Activated naive CD4-positive, alpha-beta T cell treated with anti-CD3 and anti-CD28 coated beads, Interleukin-2, amount 50 U/mL, for 24 hours (primary cell): ENCODE measurements at regions not wholly inside any gene's neighbourhood (a gene's known extent, or its start where the extent isn't known, plus 50 kb on each side); places are given as distances from the start of the nearest gene placed in this dataset.
A peak's percentile ranks its signal among the peaks of the same experiment; 100 is the strongest.

ENCODE experiments used
- H3K27ac Mint-ChIP-seq: one replicate; pipeline ENCODE4 v1.8.0; 2021; ENCODE audit warnings: mild to moderate bottlenecking, mixed read lengths
- H3K27me3 Mint-ChIP-seq: one replicate; pipeline ENCODE4 v1.8.0; 2021; ENCODE audit warnings: mixed read lengths
- H3K36me3 Mint-ChIP-seq: one replicate; pipeline ENCODE4 v1.8.0; 2021; ENCODE audit warnings: mixed read lengths
- H3K4me1 Mint-ChIP-seq: one replicate; pipeline ENCODE4 v1.8.0; 2021; ENCODE audit warnings: mixed read lengths
- H3K4me3 Mint-ChIP-seq: one replicate; pipeline ENCODE4 v1.8.0; 2021; ENCODE audit warnings: mild to moderate bottlenecking, mixed read lengths
- H3K9me3 Mint-ChIP-seq: one replicate; pipeline ENCODE4 v1.8.0; 2021; ENCODE audit warnings: mixed read lengths

DNA sequence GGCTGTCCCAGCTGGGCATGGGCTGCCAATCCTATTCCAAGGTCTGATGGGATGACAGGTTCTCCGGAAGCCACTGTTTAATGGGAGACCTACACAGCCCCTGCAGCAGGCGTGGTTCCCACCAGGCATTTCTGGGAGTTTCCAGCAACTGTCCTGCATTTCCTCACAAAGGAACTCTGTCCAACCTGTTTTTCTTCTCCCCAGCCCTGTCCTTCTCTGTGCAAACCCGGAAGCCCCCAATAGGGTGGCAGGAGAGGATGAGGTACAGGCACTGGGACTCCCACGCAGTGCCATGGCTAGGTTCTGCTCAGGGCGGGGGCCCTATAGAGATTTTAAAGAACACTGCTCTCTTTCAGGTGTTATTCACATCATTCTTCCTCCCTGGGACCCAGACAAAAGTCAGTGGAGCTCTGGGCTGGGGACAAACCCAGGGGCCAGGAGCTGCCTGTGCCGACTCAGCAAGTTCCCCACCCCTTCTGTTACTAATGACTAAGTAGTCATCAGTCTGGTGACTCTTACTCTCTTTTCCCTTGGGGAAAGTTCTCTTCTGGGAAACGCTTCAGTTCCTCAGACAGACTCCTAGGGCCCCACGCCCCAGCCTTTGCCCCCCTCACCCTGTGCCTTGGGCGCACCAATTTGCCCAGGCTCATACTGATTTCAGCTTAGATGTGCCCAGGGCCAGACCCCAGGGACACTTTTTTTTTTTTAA lies 97.7 kb downstream of the CD47 start:
- no peak overlapping the region for H3K4me3 Mint-ChIP-seq

DNA sequence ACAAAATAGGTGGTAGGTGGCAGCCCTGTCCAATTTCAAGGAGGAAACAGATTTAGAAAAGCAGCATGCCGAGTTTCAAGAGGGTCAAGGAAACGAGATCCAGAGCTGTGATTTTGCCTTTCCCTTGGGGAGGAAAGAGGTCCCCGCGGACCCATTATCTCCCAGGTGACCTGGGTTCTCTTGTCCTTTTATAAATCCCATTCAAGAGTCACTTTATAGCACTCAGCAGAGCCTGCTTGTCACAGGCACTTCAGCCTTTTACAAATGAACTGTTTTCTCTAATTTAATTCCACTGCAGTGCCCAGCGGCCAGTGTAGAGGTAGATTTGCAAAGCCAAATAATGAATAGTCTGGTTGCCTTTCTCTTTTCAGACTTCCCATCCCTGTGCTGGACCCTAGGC lies 99.9 kb downstream of the CD47 start:
- H3K27me3 Mint-ChIP-seq = no peaks in the 10 kb centered on the region
- H3K27ac Mint-ChIP-seq = no peak overlapping the region
- no peaks in the 10 kb centered on the region for H3K9me3 Mint-ChIP-seq
- H3K4me3 Mint-ChIP-seq = no peak overlapping the region
- H3K36me3 Mint-ChIP-seq = no peaks in the 10 kb centered on the region
- H3K4me1 Mint-ChIP-seq = peaks cover 20% of the 10 kb centered on the region

More for the DNA sequence above, 97.7 kb downstream of the CD47 start:
- Mint-ChIP-seq H3K27me3 (no peaks in the 10 kb centered on the region), H3K4me1 (peaks cover 9% of the 10 kb centered on the region), H3K36me3 (no peaks in the 10 kb centered on the region), H3K9me3 (no peaks in the 10 kb centered on the region), H3K27ac (no peak overlapping the region)

DNA sequence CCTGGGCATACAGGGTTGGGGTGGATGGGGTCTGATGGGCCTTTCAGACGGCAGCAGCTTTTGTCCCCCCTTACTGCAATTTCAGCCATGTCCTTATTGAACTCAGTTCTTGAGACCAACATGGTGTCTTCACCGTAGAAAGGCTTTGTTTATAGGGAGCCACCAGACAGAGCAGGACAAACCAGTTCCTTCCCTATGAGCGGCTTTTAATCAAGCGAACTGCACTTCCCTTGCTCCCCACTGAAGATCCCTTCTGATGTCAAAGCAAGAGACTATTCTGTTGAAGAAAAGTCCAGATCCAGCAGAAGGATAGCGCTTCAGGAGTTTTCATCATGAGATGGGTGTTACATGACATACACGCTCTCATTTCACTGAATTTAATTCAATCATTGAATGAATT lies 100.4 kb downstream of the CD47 start:
- H3K4me1 Mint-ChIP-seq = peaks cover 25% of the 10 kb centered on the region
- H3K4me3 Mint-ChIP-seq = no peak overlapping the region
- no peak overlapping the region for H3K27ac Mint-ChIP-seq
- H3K9me3 Mint-ChIP-seq = no peaks in the 10 kb centered on the region
- H3K27me3 Mint-ChIP-seq = no peaks in the 10 kb centered on the region
- no peaks in the 10 kb centered on the region for H3K36me3 Mint-ChIP-seq

DNA sequence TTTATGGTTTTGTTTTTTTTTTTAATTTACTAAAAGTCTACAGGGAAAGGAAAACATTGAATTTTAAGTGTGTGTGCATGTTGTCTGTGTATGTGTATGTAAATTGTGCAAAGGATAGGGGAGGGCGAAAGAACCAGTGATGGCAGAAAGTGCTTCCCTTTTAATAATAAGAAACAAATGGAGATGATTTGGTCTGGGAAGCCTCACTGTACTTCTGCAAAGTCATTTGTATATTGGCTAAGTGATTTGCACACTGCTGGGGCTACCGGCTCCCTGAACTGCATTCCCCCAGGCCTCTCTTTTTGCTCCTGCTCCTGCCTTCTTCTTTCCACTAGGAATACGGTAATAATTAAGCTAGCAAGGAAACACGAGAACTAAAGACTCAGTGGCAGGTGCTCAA lies 101.2 kb downstream of the CD47 start:
- no peaks in the 10 kb centered on the region for H3K9me3 Mint-ChIP-seq
- no peak overlapping the region for H3K4me3 Mint-ChIP-seq
- peaks cover 30% of the 10 kb centered on the region for H3K4me1 Mint-ChIP-seq
- H3K27me3 Mint-ChIP-seq = no peaks in the 10 kb centered on the region
- H3K36me3 Mint-ChIP-seq = no peaks in the 10 kb centered on the region
- H3K27ac Mint-ChIP-seq = no peak overlapping the region

DNA sequence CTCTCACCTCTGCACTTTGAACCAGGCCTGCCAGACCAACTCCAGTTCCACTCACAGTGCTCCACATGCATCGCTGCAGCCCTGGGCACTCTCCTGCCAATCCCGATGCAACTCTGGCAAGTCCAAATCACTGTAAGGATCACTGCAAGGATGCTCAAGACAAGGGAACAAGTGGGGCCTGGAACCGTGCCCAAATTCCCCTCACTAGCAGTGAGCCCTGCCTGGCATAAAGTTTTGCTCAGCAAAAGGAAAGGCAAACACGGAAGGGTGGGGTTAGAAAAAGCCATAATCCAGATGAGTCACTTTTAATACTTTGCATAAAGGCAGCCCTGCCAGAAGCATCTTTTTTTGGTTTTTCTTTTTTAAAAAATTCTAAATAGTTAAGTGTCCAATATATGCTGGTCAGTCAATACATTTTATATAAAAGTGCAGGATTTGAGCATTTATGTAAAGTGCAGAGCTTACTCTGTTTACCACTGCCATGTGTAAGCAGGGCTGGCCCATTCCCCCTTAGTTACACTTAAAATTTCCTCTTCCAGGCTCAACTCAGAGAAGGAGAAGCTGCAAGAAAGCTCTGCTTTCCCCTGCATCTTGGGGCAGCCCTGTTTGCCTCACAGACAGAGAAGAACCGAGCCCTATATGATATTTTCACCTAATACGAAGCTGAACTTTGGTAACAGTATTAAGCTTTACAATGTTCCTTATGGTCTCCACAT lies 102.2 kb downstream of the CD47 start:
- Mint-ChIP-seq H3K27me3 (no peaks in the 10 kb centered on the region), H3K36me3 (no peaks in the 10 kb centered on the region), H3K27ac (no peak overlapping the region), H3K4me3 (no peak overlapping the region), H3K9me3 (no peaks in the 10 kb centered on the region), H3K4me1 (peaks cover 25% of the 10 kb centered on the region)

DNA sequence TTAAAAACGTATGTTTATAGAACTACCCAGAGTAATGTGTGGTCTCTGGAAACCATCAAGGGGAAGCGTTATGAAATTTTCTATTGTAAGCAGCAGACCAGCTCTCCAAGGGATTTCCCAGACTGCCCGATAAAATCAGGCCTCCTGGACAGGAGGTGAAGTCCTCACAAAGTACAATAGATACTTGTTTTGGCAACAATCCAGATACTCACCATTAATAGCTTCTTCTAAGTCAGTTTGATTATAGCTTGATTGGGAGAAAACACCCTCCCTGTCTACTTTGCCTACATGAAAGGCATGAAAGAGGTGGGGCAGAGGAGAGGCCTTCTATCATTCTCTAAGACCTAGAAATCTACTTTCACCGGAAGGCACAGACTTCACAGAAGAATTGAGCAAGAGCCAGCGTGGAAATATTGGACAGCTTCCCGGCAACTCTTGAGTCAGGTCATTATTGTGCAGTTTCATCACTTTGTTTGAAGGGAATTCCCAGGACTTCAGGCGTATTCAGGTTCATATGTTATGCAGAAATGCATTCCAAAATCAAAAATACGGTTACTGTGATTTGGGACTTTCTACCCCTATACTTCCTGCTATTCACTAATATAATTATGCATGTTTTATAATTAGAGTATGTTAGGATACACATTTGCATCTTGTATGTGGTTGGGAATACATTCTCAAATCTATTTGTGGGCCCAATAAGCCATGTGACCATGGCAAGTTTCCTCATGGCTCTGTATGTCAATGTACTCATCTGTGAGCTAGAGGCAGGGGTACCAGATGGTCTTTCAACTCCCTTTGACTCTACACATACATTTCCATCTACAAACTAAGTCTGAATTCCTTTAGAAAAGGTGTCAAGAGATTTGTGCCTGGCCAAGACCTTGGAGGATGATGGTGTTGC lies 103.5 kb downstream of the CD47 start:
- H3K4me3 Mint-ChIP-seq = no peak overlapping the region
- no peaks in the 10 kb centered on the region for H3K27me3 Mint-ChIP-seq
- no peaks in the 10 kb centered on the region for H3K9me3 Mint-ChIP-seq
- no peaks in the 10 kb centered on the region for H3K36me3 Mint-ChIP-seq
- peaks cover 25% of the 10 kb centered on the region for H3K4me1 Mint-ChIP-seq
- no peak overlapping the region for H3K27ac Mint-ChIP-seq

DNA sequence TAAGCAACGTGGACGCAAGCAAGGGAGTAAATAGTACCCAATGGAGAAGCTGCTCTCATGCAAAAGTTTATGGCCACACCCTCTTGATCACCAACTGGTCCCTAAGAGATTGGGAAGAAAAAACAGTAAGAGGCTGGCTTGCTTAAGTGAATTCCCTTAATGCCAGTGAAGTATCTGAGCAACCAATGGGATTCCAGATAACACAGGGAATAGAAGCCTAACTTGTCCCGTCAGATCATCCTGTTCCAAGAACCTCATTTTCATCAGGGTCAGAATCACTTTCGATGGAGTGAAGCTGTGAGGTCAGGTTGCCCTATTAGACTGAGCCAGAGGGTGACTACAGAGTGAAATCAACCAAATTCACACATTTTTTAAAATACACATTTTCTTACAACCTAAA lies 104.3 kb downstream of the CD47 start:
- H3K27me3 Mint-ChIP-seq = no peaks in the 10 kb centered on the region
- H3K27ac Mint-ChIP-seq = no peak overlapping the region
- H3K9me3 Mint-ChIP-seq = no peaks in the 10 kb centered on the region
- no peak overlapping the region for H3K4me3 Mint-ChIP-seq
- peaks cover 30% of the 10 kb centered on the region for H3K4me1 Mint-ChIP-seq
- no peaks in the 10 kb centered on the region for H3K36me3 Mint-ChIP-seq

DNA sequence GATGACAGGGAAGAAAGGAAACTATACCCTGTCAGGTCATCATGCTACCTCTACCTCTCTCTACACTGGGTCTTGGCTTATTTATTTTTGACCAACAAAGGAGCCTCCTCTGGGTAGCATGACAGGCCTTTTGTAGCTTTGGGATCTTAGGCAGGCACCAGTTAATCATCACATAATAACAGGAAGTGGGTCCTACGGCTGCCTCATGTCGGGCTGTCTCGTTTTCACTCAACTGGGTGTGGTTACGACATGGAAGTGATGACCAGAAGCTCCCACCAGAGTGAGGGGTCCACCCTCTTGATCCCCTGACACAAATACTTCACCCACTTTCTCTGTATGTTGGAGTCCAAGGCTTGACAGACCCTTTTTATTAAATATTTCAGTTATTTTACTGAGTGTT lies 105.3 kb downstream of the CD47 start:
- Mint-ChIP-seq H3K36me3 (no peaks in the 10 kb centered on the region), H3K9me3 (no peaks in the 10 kb centered on the region), H3K4me3 (peak overlapping the region; percentile 34), H3K27ac (peak overlapping the region; percentile 57), H3K27me3 (no peaks in the 10 kb centered on the region), H3K4me1 (peaks cover 36% of the 10 kb centered on the region)

DNA sequence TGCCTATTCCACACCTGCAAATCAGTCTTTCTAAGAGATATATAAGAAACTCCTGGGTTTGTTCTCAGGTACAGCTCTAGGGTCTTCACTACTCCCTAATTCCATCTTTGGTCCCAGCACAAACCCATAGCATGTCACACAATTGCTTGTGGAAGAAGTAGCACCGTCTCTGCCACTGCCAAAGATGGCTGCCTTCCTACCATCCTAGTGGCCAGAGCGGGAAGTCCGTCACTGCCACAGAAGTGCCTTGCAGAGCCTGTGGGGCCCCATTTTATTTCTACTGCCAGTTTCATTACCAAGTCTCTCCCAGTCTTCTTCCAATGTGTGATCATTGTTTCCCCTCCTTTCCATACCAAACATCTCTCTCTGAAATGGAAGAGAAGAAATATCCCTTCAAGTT lies 107.6 kb downstream of the CD47 start:
- Mint-ChIP-seq H3K9me3 (no peaks in the 10 kb centered on the region), H3K27me3 (no peaks in the 10 kb centered on the region), H3K36me3 (no peaks in the 10 kb centered on the region), H3K4me1 (peaks cover 54% of the 10 kb centered on the region), H3K27ac (no peak overlapping the region), H3K4me3 (no peak overlapping the region)

DNA sequence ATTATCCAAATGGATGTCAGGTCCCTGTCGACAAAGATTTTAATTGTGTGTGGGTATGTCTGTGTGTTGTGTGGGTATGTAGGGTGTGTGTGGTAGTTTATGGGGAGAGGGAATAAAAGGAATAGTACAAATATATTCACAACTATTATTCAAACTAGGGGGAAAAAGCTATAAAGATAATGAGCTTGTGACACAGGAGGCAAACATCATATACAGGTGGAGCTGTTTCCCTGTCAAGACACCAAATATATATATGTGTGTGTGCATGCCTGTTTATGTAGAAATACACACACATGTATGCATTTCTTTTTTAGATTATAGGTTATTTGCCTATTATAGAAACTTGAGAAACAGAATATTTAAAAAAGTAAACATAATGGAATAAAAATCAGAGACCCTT lies 108.7 kb downstream of the CD47 start:
- H3K27me3 Mint-ChIP-seq = no peaks in the 10 kb centered on the region
- H3K27ac Mint-ChIP-seq = peak overlapping the region; percentile 4
- no peak overlapping the region for H3K4me3 Mint-ChIP-seq
- H3K36me3 Mint-ChIP-seq = no peaks in the 10 kb centered on the region
- peaks cover 65% of the 10 kb centered on the region for H3K4me1 Mint-ChIP-seq
- H3K9me3 Mint-ChIP-seq = no peaks in the 10 kb centered on the region

DNA sequence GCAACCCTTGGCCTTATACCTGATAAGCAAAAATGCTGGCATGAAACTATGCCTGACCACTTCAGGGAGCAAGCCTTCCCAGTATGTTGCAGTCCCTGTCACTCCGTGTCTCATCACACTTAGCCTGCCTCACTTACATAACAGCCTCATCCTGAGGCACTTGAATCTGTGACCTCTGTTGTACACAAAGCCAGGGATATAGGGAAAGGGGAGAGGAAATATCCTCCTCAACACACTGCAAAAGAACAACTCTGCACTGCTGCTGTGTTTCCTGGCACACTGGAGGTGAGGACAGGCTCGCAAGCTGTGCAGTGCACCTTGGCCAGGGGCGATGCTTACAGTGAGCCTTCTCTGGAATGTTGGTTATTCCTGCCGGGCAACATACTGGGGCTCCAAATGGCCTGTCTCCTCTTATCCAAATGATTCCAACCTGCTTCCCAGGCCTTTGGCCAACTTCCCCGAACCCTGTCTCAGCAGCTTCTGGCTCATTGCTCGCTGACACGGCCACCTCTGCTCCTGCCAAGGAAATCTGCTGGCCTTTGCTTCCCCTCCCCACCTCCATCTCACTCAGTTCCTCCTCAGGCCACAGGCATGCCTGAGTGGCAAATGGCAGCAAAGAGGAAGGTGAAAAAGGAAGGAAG lies 109.2 kb downstream of the CD47 start:
- no peak overlapping the region for H3K4me3 Mint-ChIP-seq
- H3K36me3 Mint-ChIP-seq = no peaks in the 10 kb centered on the region
- H3K4me1 Mint-ChIP-seq = peaks cover 66% of the 10 kb centered on the region
- H3K9me3 Mint-ChIP-seq = no peaks in the 10 kb centered on the region
- no peak overlapping the region for H3K27ac Mint-ChIP-seq
- no peaks in the 10 kb centered on the region for H3K27me3 Mint-ChIP-seq

DNA sequence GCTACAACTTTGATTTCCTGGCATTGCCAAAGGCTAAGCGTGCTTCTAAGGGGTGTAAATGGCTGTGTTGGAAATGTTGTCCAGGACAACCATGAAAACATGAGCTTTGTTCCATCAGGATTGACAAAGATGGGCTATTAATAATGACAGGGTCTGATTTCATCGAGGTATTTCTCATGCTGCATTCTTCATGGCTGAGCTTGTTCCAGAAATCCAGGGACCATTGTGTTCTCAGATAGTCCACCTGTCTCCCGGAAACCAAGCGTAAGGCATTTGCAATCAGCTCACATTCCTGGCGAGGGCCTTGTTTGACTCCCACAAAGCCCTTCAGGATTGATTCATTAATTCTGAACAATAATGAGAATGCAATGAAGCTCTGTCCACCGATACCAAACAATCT lies 111.3 kb downstream of the CD47 start:
- peaks cover 70% of the 10 kb centered on the region for H3K4me1 Mint-ChIP-seq
- H3K36me3 Mint-ChIP-seq = no peaks in the 10 kb centered on the region
- H3K4me3 Mint-ChIP-seq = no peak overlapping the region
- no peak overlapping the region for H3K27ac Mint-ChIP-seq
- no peaks in the 10 kb centered on the region for H3K27me3 Mint-ChIP-seq
- no peaks in the 10 kb centered on the region for H3K9me3 Mint-ChIP-seq

DNA sequence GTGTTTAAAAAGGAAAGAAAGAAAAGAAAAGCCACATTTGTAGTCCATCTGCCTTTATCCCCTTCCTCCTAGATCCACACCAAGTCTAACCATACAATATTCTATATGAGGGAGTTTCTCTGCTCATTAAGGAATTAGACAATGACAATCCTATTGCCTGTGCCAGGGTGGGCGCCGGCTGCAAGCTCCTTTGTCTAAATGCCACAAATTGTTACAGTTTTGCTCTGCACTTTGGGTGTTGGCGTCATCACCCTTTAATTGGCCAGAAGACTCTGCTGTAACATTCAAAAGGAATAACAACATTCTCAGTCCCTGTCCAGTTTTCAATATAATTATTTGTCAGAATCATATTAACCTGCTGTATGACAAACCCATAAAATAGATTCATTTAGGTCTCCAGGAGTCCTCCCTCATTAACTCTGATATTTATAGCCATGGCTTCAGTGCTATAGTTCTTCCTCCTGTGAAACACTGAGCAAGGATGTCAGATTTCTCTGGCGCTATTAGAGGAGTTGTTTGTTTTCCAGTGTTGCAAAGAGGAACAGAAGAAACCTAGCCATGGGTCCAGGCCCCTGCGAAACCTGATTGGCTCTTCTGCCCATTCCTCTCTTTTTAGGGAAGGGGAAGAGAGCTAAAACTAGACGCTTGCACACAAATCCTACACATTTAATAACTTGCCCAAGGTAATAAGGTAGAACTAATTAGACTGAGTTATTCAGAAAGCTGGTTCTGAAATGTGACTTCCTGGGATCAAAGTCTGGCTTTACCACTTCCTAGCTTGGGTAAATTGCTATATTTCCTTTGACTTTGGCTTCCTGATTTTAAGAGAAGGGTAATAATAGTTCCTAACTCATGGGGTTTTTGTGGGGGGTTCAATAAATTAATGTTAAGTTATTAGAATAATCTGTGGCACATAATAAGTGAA lies 112.4 kb downstream of the CD47 start:
- Mint-ChIP-seq H3K4me1 (peaks cover 70% of the 10 kb centered on the region), H3K9me3 (no peaks in the 10 kb centered on the region), H3K4me3 (peak overlapping the region; percentile 51), H3K36me3 (no peaks in the 10 kb centered on the region), H3K27me3 (no peaks in the 10 kb centered on the region), H3K27ac (peak overlapping the region; percentile 15)

DNA sequence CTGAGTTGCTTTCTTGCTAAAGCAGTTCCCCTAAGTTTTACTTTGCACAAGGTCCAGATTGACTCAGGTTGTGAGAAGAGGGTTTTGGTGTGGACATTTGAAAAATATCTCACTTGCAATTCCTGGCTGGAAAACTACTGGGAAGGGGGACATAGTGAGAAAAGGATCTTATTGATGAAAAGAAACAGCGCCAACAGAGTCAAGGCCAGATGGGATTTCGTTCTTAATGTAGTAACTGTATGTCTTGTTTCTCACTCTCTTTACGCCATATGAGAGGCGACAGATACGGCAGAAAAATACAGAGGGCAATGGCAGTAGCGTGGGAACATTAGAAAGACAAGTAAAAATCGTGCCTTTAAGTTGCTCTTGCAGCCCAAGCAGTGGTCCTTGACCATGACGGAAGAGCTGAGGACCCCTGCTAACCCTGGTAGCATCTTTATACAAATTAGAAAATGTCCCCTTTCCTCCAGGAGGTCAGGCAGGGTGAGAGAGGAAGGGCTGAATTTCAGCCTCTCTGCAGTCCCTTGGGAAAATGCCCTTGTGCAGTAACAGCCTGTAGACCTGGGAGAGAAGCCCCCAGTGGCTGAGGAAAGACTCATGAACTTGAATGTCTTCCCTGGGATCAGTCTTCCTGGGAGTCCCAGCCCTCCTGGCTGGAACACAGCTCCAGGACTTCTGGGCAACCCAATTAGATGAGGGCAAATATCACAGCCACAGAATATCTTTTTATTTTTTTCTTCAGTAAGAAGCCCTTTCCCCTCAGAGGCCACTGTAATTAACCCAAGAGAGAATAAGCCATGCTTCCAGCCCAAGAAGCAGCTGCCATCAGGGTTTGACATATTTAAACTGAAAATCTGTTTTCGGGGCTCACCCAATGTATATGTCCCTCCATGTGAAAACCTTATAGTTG lies 113.4 kb downstream of the CD47 start:
- Mint-ChIP-seq H3K27me3 (no peaks in the 10 kb centered on the region), H3K36me3 (no peaks in the 10 kb centered on the region), H3K9me3 (no peaks in the 10 kb centered on the region), H3K4me1 (peaks cover 75% of the 10 kb centered on the region), H3K4me3 (no peak overlapping the region), H3K27ac (no peak overlapping the region)
